Adrenal gland (tissue), 5 donors: ENCODE measurements at regions not wholly inside any gene's neighbourhood (a gene's known extent, or its start where the extent isn't known, plus 50 kb on each side); places are given as distances from the start of the nearest gene placed in this dataset.
"Not testable (repeated sequence)": the region's sequence is repeated elsewhere in the genome, so short reads cannot be mapped to it uniquely, and the experiment has no call there.

Experiments
- CTCF ChIP-seq, 6 experiments: fragments of 450-650 bp in 4 of 6; fragments of 200-600 bp in 2 of 6; sonication (generic) in 1 of 6; IDR thresholded peaks; 1 replicate in 5 of 6; 2 replicates in 1 of 6; pipeline versions ENCODE4 v1.5.1 to v1.8.0; 2016 to 2021; ENCODE audit warnings: antibody characterized with exemption in 6 of 6, mild to moderate bottlenecking in 2 of 6, moderate library complexity in 1 of 6
- POLR2A ChIP-seq, 2 donors: fragments of 450-650 bp; IDR thresholded peaks; one replicate each; pipeline ENCODE4 v1.6.1; 2017; ENCODE audit warnings: antibody characterized with exemption in 2 of 2, mild to moderate bottlenecking in 2 of 2, moderate library complexity in 1 of 2
- donor health status: DM: no; HTN: no; CAD: no.

- not testable (repeated sequence) for TF ChIP-seq CTCF, POLR2A (IDR thresholded peaks at IDR 0.05)
Observed at GRCh38 chr12:124643768-124644167, 76.4 kb upstream of the NCOR2 start.
